ENCODE measurements at regions not wholly inside any gene's neighbourhood (a gene's known extent, or its start where the extent isn't known, plus 50 kb on each side); places are given as distances from the start of the nearest gene placed in this dataset.

GRCh38 chr18:78237864-78238263, 741.8 kb upstream of the SALL3 start:
- no peak for TF ChIP-seq CTCF (IDR thresholded peaks at IDR 0.05)
- TF ChIP-seq POLR2A (IDR thresholded peaks at IDR 0.05), result no peak

All from heart left ventricle (tissue), 13 donors.